ENCODE measurements at regions not wholly inside any gene's neighbourhood (a gene's known extent, or its start where the extent isn't known, plus 50 kb on each side); places are given as distances from the start of the nearest gene placed in this dataset.

DNA sequence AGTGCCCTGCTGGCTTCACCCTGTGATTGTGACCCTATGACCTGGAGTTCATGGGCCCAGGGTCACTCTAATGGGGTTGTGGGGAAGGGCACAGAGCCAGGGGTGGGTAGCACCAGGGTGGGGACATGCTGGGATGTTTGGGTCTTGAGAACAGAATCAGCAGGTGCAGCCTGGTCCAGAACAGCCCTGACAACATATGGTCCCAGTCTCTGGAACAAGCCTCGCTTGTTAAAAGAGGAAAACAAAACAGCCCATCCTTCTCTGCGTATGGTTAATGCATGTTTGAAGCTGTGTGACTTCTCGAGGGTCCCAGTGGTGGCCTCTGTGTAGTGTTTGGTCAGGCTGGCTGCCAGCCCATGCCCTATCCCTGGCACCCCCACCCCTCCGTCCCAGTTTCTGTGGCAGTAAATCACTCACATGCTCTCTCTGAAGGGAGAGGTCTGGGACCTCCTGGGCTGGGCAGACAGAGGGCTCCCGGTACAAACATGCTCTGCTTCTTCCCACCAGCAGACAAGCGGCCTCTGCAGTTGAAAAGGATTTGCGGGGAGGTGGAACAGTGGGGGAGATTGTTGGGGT, 79.4 kb downstream of the FAM241B start:
- TF ChIP-seq, protein P1, sequence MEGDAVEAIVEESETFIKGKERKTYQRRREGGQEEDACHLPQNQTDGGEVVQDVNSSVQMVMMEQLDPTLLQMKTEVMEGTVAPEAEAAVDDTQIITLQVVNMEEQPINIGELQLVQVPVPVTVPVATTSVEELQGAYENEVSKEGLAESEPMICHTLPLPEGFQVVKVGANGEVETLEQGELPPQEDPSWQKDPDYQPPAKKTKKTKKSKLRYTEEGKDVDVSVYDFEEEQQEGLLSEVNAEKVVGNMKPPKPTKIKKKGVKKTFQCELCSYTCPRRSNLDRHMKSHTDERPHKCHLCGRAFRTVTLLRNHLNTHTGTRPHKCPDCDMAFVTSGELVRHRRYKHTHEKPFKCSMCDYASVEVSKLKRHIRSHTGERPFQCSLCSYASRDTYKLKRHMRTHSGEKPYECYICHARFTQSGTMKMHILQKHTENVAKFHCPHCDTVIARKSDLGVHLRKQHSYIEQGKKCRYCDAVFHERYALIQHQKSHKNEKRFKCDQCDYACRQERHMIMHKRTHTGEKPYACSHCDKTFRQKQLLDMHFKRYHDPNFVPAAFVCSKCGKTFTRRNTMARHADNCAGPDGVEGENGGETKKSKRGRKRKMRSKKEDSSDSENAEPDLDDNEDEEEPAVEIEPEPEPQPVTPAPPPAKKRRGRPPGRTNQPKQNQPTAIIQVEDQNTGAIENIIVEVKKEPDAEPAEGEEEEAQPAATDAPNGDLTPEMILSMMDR (IDR thresholded peaks at IDR 0.05) = no peak
- no peak for TF ChIP-seq EZH2 (IDR thresholded peaks at IDR 0.05; ENCODE audit: borderline replicate concordance, insufficient read depth, low read depth, low read length, poor library complexity, severe bottlenecking)
